ENCODE measurements at regions not wholly inside any gene's neighbourhood (a gene's known extent, or its start where the extent isn't known, plus 50 kb on each side); places are given as distances from the start of the nearest gene placed in this dataset.
"Not testable (repeated sequence)": the region's sequence is repeated elsewhere in the genome, so short reads cannot be mapped to it uniquely, and the experiment has no call there.

GRCh38 chr2:13308989-13309388 is 592.3 kb downstream of the TRIB2 start:
- no peaks in the 10 kb centered on the region for H3K4me1 ChIP-seq
- no peaks in the 10 kb centered on the region for H3K27me3 ChIP-seq
- intact Hi-C loops (cut with DNase I), result no loop called here
- no peaks in the 10 kb centered on the region for H3K36me3 ChIP-seq
- H3K27ac ChIP-seq, result no peak overlapping the region
- no peak for TF ChIP-seq POLR2AphosphoS5 (IDR thresholded peaks at IDR 0.05; ENCODE audit: insufficient read depth in 1 of 2, low read depth in 1 of 2)
- TF ChIP-seq POLR2A (IDR thresholded peaks at IDR 0.05), result no peak
- TF ChIP-seq CTCF (IDR thresholded peaks at IDR 0.05), result no peak
- no peak overlapping the region for H3K4me3 ChIP-seq
- no peak for DNase-seq (ENCODE audit: extremely low spot score in 2 of 2)
- H3K9me3 ChIP-seq, result no peaks in the 10 kb centered on the region

- Histone ChIP-seq H3K4me1 (no peaks in the 10 kb centered on the region), H3K36me3 (no peaks in the 10 kb centered on the region), H3K27me3 (no peaks in the 10 kb centered on the region), H3K27ac (no peak overlapping the region), H3K9me3 (no peaks in the 10 kb centered on the region), H3K4me3 (no peak overlapping the region)
- TF ChIP-seq POLR2A (IDR thresholded peaks at IDR 0.05), result no peak
- TF ChIP-seq CTCF (IDR thresholded peaks at IDR 0.05), result no peak
- no peak for TF ChIP-seq POLR2AphosphoS5 (IDR thresholded peaks at IDR 0.05; ENCODE audit: insufficient read depth in 1 of 2, low read depth in 1 of 2)
- DNase-seq (ENCODE audit: extremely low spot score in 2 of 2), result no peak
- intact Hi-C loops (cut with DNase I), result no loop called here
Measured at GRCh38 chr2:13332060-13332459, 615.3 kb downstream of the TRIB2 start.

GRCh38 chr2:13334071-13334470 is 617.3 kb downstream of the TRIB2 start:
- H3K27ac ChIP-seq; H3K4me3 ChIP-seq; DNase-seq (ENCODE audit: extremely low spot score in 2 of 2); H3K9me3 ChIP-seq; H3K27me3 ChIP-seq; intact Hi-C loops (cut with DNase I); H3K36me3 ChIP-seq; H3K4me1 ChIP-seq: not testable (repeated sequence)

GRCh38 chr2:13334545-13334944 is 617.8 kb downstream of the TRIB2 start:
- H3K4me3 ChIP-seq, result no peak overlapping the region
- H3K4me1 ChIP-seq, result no peaks in the 10 kb centered on the region
- no peaks in the 10 kb centered on the region for H3K36me3 ChIP-seq
- no peaks in the 10 kb centered on the region for H3K9me3 ChIP-seq
- no peaks in the 10 kb centered on the region for H3K27me3 ChIP-seq
- TF ChIP-seq POLR2A (IDR thresholded peaks at IDR 0.05) (no peak), CTCF (IDR thresholded peaks at IDR 0.05) (no peak), POLR2AphosphoS5 (IDR thresholded peaks at IDR 0.05; ENCODE audit: insufficient read depth in 1 of 2, low read depth in 1 of 2) (no peak)
- intact Hi-C loops (cut with DNase I), result no loop called here
- DNase-seq (ENCODE audit: extremely low spot score in 2 of 2), result no peak
- no peak overlapping the region for H3K27ac ChIP-seq

GRCh38 chr2:13335862-13336535 is 619.3 kb downstream of the TRIB2 start:
- H3K27ac ChIP-seq, result no peak overlapping the region
- TF ChIP-seq POLR2AphosphoS5 (IDR thresholded peaks at IDR 0.05; ENCODE audit: insufficient read depth in 1 of 2, low read depth in 1 of 2) (no peak), CTCF (IDR thresholded peaks at IDR 0.05) (no peak), POLR2A (IDR thresholded peaks at IDR 0.05) (no peak)
- no peak for DNase-seq (ENCODE audit: extremely low spot score in 2 of 2)
- no peaks in the 10 kb centered on the region for H3K27me3 ChIP-seq
- H3K4me1 ChIP-seq, result no peaks in the 10 kb centered on the region
- no peaks in the 10 kb centered on the region for H3K9me3 ChIP-seq
- H3K36me3 ChIP-seq, result no peaks in the 10 kb centered on the region
- no peak overlapping the region for H3K4me3 ChIP-seq
- intact Hi-C loops (cut with DNase I), result no loop called here

All from vagina (tissue), 2 donors.